H1 (cell line): ENCODE measurements at regions not wholly inside any gene's neighbourhood (a gene's known extent, or its start where the extent isn't known, plus 50 kb on each side); places are given as distances from the start of the nearest gene placed in this dataset.

Source experiments
- CTCF ChIA-PET: fragments of 300-600 bp; sonication (Branson Sonifier 250); formaldehyde crosslinking; loops from one replicate; lab custom pipeline; 2021; ENCODE audit not compliant: partially characterized antibody; lab: Charles Lee
- POLR2A ChIA-PET: fragments of 300-600 bp; sonication (Branson Sonifier 250); formaldehyde crosslinking; loops from one replicate; lab custom pipeline; 2021; ENCODE audit warnings: inconsistent platforms; ENCODE audit not compliant: partially characterized antibody; lab: Charles Lee
- DNase-seq, 2 experiments: peaks; one replicate each; pipeline versions ENCODE4 v3.0.0 to v3.0.0-alpha.2; 2010 to 2022; ENCODE audit warnings: low spot score in 2 of 2, low read depth in 1 of 2, mixed read lengths in 1 of 2
- FAIRE-seq: peaks from 2 replicates; lab custom pipeline; 2011; peaks lifted over from hg19 to GRCh38; lab: Jason Lieb, UNC
- H2AFZ ChIP-seq: 2 replicates; pipeline ENCODE4 v1.8.1; 2012; ENCODE audit warnings: low read length, inconsistent platforms
- H2AK5ac ChIP-seq: 2 replicates; pipeline ENCODE4 v1.6.1; 2013; ENCODE audit warnings: low read depth, low read length
- H2BK120ac ChIP-seq: replicated peaks from 2 replicates; pipeline ENCODE3; 2013; ENCODE audit warnings: low read depth, low read length, inconsistent platforms
- H2BK12ac ChIP-seq: 2 replicates; pipeline ENCODE4 v1.6.1; 2013; ENCODE audit warnings: low read depth, low read length
- H2BK15ac ChIP-seq: 2 replicates; pipeline ENCODE4 v1.6.1; 2013; ENCODE audit warnings: low read length
- H2BK20ac ChIP-seq: 2 replicates; pipeline ENCODE4 v1.6.1; 2013; ENCODE audit warnings: low read length
- H2BK5ac ChIP-seq: 2 replicates; pipeline ENCODE4 v1.6.1; 2013; ENCODE audit warnings: low read depth, low read length
- H3K14ac ChIP-seq: 2 replicates; pipeline ENCODE4 v1.6.1; 2013; ENCODE audit warnings: inconsistent platforms; ENCODE audit not compliant: insufficient read length
- H3K18ac ChIP-seq: 2 replicates; pipeline ENCODE4 v1.6.1; 2013; ENCODE audit warnings: low read length; ENCODE audit errors: extremely low read depth
- H3K23ac ChIP-seq: 2 replicates; pipeline ENCODE4 v1.6.1; 2013; ENCODE audit warnings: inconsistent platforms; ENCODE audit not compliant: insufficient read length
- H3K23me2 ChIP-seq: 2 replicates; pipeline ENCODE4 v1.6.1; 2013; ENCODE audit warnings: low read depth, low read length
- H3K27ac ChIP-seq: 2 replicates; pipeline ENCODE4 v1.6.1; 2011; ENCODE audit warnings: low read depth, low read length, inconsistent platforms
- H3K27me3 ChIP-seq, 4 experiments: replicated peaks in 1 of 4; 1 replicate in 1 of 4; 2 replicates in 3 of 4; pipeline versions ENCODE4 v1.6.1 to v1.8.1; 2011 to 2013; ENCODE audit warnings: low read length in 3 of 4, mild to moderate bottlenecking in 3 of 4, inconsistent platforms in 2 of 4, mixed read lengths in 2 of 4, moderate library complexity in 1 of 4; ENCODE audit not compliant: control insufficient read depth in 3 of 4, insufficient read depth in 3 of 4; ENCODE audit errors: extremely low read depth in 1 of 4
- H3K36me3 ChIP-seq, 4 experiments: 2 replicates each; pipeline versions ENCODE4 v1.6.1 to v1.8.1; 2011 to 2013; ENCODE audit warnings: mild to moderate bottlenecking in 4 of 4, low read length in 3 of 4, moderate library complexity in 2 of 4, control low read depth in 1 of 4, inconsistent platforms in 1 of 4; ENCODE audit not compliant: insufficient read depth in 4 of 4, control insufficient read depth in 2 of 4
- H3K4ac ChIP-seq: replicated peaks from 2 replicates; pipeline ENCODE3; 2013; ENCODE audit warnings: low read length, low read depth, mixed read lengths, inconsistent platforms; ENCODE audit not compliant: insufficient read length
- H3K4me1 ChIP-seq, 4 experiments: replicated peaks in 1 of 4; 1 replicate in 1 of 4; 2 replicates in 3 of 4; pipeline versions ENCODE4 v1.6.1 to v1.8.1; 2011 to 2013; ENCODE audit warnings: low read length in 3 of 4, inconsistent platforms in 2 of 4, mixed read lengths in 1 of 4; ENCODE audit not compliant: insufficient read depth in 4 of 4, control insufficient read depth in 3 of 4
- H3K4me2 ChIP-seq, 2 experiments: 2 replicates each; pipeline versions ENCODE4 v1.6.1 to v1.8.1; 2011 to 2013; ENCODE audit warnings: low read depth in 2 of 2, low read length in 2 of 2, control low read depth in 1 of 2, inconsistent platforms in 1 of 2, mild to moderate bottlenecking in 1 of 2; ENCODE audit not compliant: insufficient read depth in 1 of 2
- H3K4me3 ChIP-seq, 4 experiments: fragments of 200-600, 300-600 bp in 1 of 4; sonication (generic), shearing (Covaris generic), sonication (Bioruptor Twin) in 1 of 4; 2 replicates each; pipeline versions ENCODE4 v1.5.1 to v1.8.1; 2011 to 2016; ENCODE audit warnings: low read length in 4 of 4, low read depth in 3 of 4, control low read depth in 2 of 4, inconsistent platforms in 2 of 4, mild to moderate bottlenecking in 2 of 4, mixed read lengths in 1 of 4, moderate library complexity in 1 of 4; ENCODE audit not compliant: insufficient read depth in 2 of 4; ENCODE audit errors: extremely low read depth in 1 of 4
- H3K56ac ChIP-seq: replicated peaks from 2 replicates; pipeline ENCODE3; 2013; ENCODE audit warnings: low read depth, mild to moderate bottlenecking, mixed read lengths, low read length, inconsistent platforms; ENCODE audit not compliant: insufficient read length
- H3K79me1 ChIP-seq: 2 replicates; pipeline ENCODE4 v1.6.1; 2013; ENCODE audit warnings: low read depth, low read length, control low read depth
- H3K79me2 ChIP-seq, 2 experiments: 2 replicates each; pipeline versions ENCODE4 v1.6.1 to v1.8.1; 2012 to 2013; ENCODE audit warnings: low read length in 2 of 2, mild to moderate bottlenecking in 2 of 2, inconsistent platforms in 1 of 2; ENCODE audit not compliant: insufficient read depth in 2 of 2, control insufficient read depth in 1 of 2
- H3K9ac ChIP-seq, 4 experiments: replicated peaks in 1 of 4; 1 replicate in 1 of 4; 2 replicates in 3 of 4; pipeline versions ENCODE4 v1.6.1 to v1.8.1; 2011 to 2013; ENCODE audit warnings: low read depth in 3 of 4, low read length in 3 of 4, control low read depth in 2 of 4, mild to moderate bottlenecking in 2 of 4, moderate library complexity in 2 of 4, inconsistent platforms in 1 of 4; ENCODE audit errors: extremely low read depth in 1 of 4
- H3K9me3 ChIP-seq, 2 experiments: 2 replicates each; pipeline versions ENCODE4 v1.6.1 to v1.8.1; 2012 to 2013; ENCODE audit warnings: mild to moderate bottlenecking in 2 of 2, moderate library complexity in 2 of 2, control low read depth in 1 of 2, inconsistent platforms in 1 of 2, low read depth in 1 of 2, low read length in 1 of 2, mixed read lengths in 1 of 2; ENCODE audit not compliant: insufficient read depth in 2 of 2
- H4K20me1 ChIP-seq, 2 experiments: replicated peaks in 1 of 2; 2 replicates each; pipeline versions ENCODE3 to v1.8.1; 2011 to 2013; ENCODE audit warnings: inconsistent platforms in 2 of 2, low read length in 2 of 2, mild to moderate bottlenecking in 1 of 2; ENCODE audit not compliant: insufficient read depth in 2 of 2, control insufficient read depth in 1 of 2
- H4K5ac ChIP-seq: 2 replicates; pipeline ENCODE4 v1.6.1; 2013; ENCODE audit warnings: low read length, low read depth, mixed read lengths, inconsistent platforms; ENCODE audit not compliant: insufficient read length
- H4K8ac ChIP-seq: 2 replicates; pipeline ENCODE4 v1.8.0; 2013; ENCODE audit warnings: mild to moderate bottlenecking, moderate library complexity, low read length, inconsistent platforms; ENCODE audit not compliant: insufficient read depth; ENCODE audit errors: extremely low read depth
- H4K91ac ChIP-seq: replicated peaks from 2 replicates; pipeline ENCODE3; 2013; ENCODE audit warnings: low read length, mixed read lengths, inconsistent platforms; ENCODE audit not compliant: insufficient read length
- CTCF ChIP-seq, 3 experiments: IDR thresholded peaks; 1 replicate in 2 of 3; 2 replicates in 1 of 3; pipeline versions ENCODE4 v1.5.1 to v1.6.1; 2011; ENCODE audit warnings: low read length in 3 of 3, mild to moderate bottlenecking in 3 of 3, inconsistent platforms in 2 of 3, low read depth in 1 of 3, moderate library complexity in 1 of 3; ENCODE audit not compliant: insufficient read depth in 1 of 3; ENCODE audit errors: control extremely low read depth in 1 of 3
- E2F6 ChIP-seq: IDR thresholded peaks from 2 replicates; pipeline ENCODE4 v1.6.1; 2012; ENCODE audit warnings: inconsistent platforms
- EP300 ChIP-seq, 2 experiments: IDR thresholded peaks; 1 replicate in 1 of 2; 2 replicates in 1 of 2; pipeline ENCODE4 v1.6.1; 2011 to 2012; ENCODE audit warnings: low read depth in 2 of 2, low read length in 2 of 2, mild to moderate bottlenecking in 2 of 2, borderline replicate concordance in 1 of 2, inconsistent platforms in 1 of 2, moderate library complexity in 1 of 2
- JUN ChIP-seq: IDR thresholded peaks from 2 replicates; pipeline ENCODE4 v1.6.1; 2011; ENCODE audit warnings: low read depth, mild to moderate bottlenecking, improper control_type of control experiment, low read length
- MAX ChIP-seq: IDR thresholded peaks from 2 replicates; pipeline ENCODE4 v1.6.1; 2012; ENCODE audit warnings: inconsistent platforms
- NANOG ChIP-seq: IDR thresholded peaks from 2 replicates; pipeline ENCODE4 v1.6.1; 2011; ENCODE audit warnings: low read length, low read depth, mild to moderate bottlenecking, inconsistent platforms; ENCODE audit not compliant: insufficient read depth, poor library complexity, severe bottlenecking
- POLR2A ChIP-seq, 2 experiments: IDR thresholded peaks; 1 replicate in 1 of 2; 2 replicates in 1 of 2; pipeline ENCODE4 v1.6.1; 2011; ENCODE audit warnings: low read depth in 2 of 2, low read length in 2 of 2, mild to moderate bottlenecking in 2 of 2; ENCODE audit errors: control extremely low read depth in 1 of 2
- SIN3A ChIP-seq, 2 experiments: IDR thresholded peaks in 1 of 2; conservative IDR thresholded peaks in 1 of 2; 2 replicates each; pipeline ENCODE4 v1.6.1; 2011 to 2012; ENCODE audit warnings: low read length in 2 of 2, improper control_type of control experiment in 1 of 2, low read depth in 1 of 2, mild to moderate bottlenecking in 1 of 2
- SP1 ChIP-seq: IDR thresholded peaks from 2 replicates; pipeline ENCODE4 v1.6.1; 2011; ENCODE audit warnings: low read depth, low read length
- SUZ12 ChIP-seq: fragments of 200-600 bp; sonication (generic); IDR thresholded peaks from 2 replicates; pipeline ENCODE4 v1.6.1; 2012; ENCODE audit warnings: mild to moderate bottlenecking, inconsistent platforms, low read length, moderate library complexity, mixed read lengths
- TAF1 ChIP-seq: IDR thresholded peaks from 2 replicates; pipeline ENCODE4 v1.6.1; 2011; ENCODE audit warnings: mild to moderate bottlenecking, low read depth, low read length
- WGBS, 2 experiments: shearing (Covaris generic) in 1 of 2; methylation state at CpG; one replicate each; pipeline versions ENCODE4 v1.1.6 to v1.1.7; 2013 to 2015; ENCODE audit warnings: low lambda C conversion rate in 2 of 2, mixed read lengths in 2 of 2, inconsistent platforms in 1 of 2, low coverage in 1 of 2, missing lambda C conversion rate in 1 of 2; ENCODE audit not compliant: insufficient replicate concordance in 2 of 2, insufficient coverage in 1 of 2, insufficient read length in 1 of 2; ENCODE audit errors: extremely low coverage in 1 of 2, missing lambda C conversion rate in 1 of 2; 5-methylcytosine and 5-hydroxymethylcytosine counted together

GRCh38 chr6:85920782-85921181 lies 278.1 kb upstream of the SYNCRIP start:
- Histone ChIP-seq H3K9me3 (no peaks in the 10 kb centered on the region), H4K5ac (no peak overlapping the region), H3K23ac (no peak overlapping the region), H3K4me1 (no peaks in the 10 kb centered on the region; a peak in 2 of 7 replicates), H3K14ac (no peak overlapping the region), H3K4me2 (no peak overlapping the region), H2BK20ac (no peak overlapping the region), H2AFZ (no peak overlapping the region), H2BK12ac (no peak overlapping the region), H3K4ac (no peak overlapping the region), H2BK120ac (no peak overlapping the region), H2BK5ac (no peak overlapping the region), H4K8ac (no peak overlapping the region), H4K20me1 (no peaks in the 10 kb centered on the region), H3K27me3 (no peaks in the 10 kb centered on the region), H4K91ac (no peak overlapping the region), H3K36me3 (no peaks in the 10 kb centered on the region), H3K18ac (no peak overlapping the region), H3K79me1 (no peaks in the 10 kb centered on the region), H3K79me2 (no peaks in the 10 kb centered on the region), H3K4me3 (no peak overlapping the region), H3K23me2 (no peaks in the 10 kb centered on the region), H3K9ac (no peak overlapping the region), H2AK5ac (no peak overlapping the region), H3K27ac (no peak overlapping the region), H3K56ac (no peak overlapping the region), H2BK15ac (no peak overlapping the region)
- no peak for FAIRE-seq
- no peak for DNase-seq
- POLR2A ChIA-PET, result interaction anchor here (1.7 kb wide), 1 partner anchor 243 kb away, joined by 3 read pairs; no protein-coding TSS in a partner anchor
- CTCF ChIA-PET, result interaction anchor here (0.8 to 6.2 kb wide), 5 partner anchors 8 to 1017 kb away, joined by 3 to 67 read pairs (median 4); partner anchors contain the start of gene HTR1E
- 74% methylated on average over 1 of the region's 1 CpG; no CpG with 5 or more reads in 1 of the 2 experiments for WGBS, 2 experiments
- TF ChIP-seq SIN3A (conservative IDR thresholded peaks at IDR 0.05 in 1 of 2, IDR thresholded peaks at IDR 0.05 in 1 of 2; ENCODE audit: low read depth in 1 of 2, low read length in 2 of 2) (no peak), SUZ12 (no peak), E2F6 (no peak), SP1 (no peak), EP300 (IDR thresholded peaks at IDR 0.05; ENCODE audit: borderline replicate concordance in 1 of 2, low read depth in 2 of 2, low read length in 2 of 2) (no peak), MAX (no peak), NANOG (no peak), TAF1 (no peak), JUN (no peak), CTCF (IDR thresholded peaks at IDR 0.05; ENCODE audit: control extremely low read depth in 1 of 3, insufficient read depth in 1 of 3, low read depth in 1 of 3, low read length in 3 of 3) (no peak), POLR2A (IDR thresholded peaks at IDR 0.05; ENCODE audit: control extremely low read depth in 1 of 2, low read depth in 2 of 2, low read length in 2 of 2) (no peak)
